ENCODE measurements at regions not wholly inside any gene's neighbourhood (a gene's known extent, or its start where the extent isn't known, plus 50 kb on each side); places are given as distances from the start of the nearest gene placed in this dataset.

DNA sequence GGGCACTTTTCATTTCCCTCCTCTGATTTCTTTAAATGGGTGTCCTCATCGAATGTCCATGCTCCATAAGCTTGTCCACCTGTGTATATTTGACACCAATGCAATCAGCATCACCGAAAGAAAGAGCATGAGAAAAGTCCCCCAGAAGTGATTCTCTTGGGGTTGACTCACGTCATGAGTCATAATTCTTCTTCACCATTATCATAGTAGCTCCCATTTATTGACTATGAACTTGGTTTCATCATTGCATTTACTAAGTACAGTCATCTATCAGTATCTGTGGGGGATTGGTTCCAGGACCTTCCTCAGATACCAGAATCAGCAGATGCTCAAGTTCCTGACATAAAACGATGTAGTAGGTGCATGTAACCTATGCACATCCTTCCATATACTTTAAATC lies 372.5 kb upstream of the CFAP20DC start:
- peaks cover 5% of the 10 kb centered on the region for H3K27me3 Mint-ChIP-seq (ENCODE audit: low read depth)
- H3K36me3 Mint-ChIP-seq (ENCODE audit: low read depth) = no peaks in the 10 kb centered on the region
- TF ChIP-seq, protein P1, sequence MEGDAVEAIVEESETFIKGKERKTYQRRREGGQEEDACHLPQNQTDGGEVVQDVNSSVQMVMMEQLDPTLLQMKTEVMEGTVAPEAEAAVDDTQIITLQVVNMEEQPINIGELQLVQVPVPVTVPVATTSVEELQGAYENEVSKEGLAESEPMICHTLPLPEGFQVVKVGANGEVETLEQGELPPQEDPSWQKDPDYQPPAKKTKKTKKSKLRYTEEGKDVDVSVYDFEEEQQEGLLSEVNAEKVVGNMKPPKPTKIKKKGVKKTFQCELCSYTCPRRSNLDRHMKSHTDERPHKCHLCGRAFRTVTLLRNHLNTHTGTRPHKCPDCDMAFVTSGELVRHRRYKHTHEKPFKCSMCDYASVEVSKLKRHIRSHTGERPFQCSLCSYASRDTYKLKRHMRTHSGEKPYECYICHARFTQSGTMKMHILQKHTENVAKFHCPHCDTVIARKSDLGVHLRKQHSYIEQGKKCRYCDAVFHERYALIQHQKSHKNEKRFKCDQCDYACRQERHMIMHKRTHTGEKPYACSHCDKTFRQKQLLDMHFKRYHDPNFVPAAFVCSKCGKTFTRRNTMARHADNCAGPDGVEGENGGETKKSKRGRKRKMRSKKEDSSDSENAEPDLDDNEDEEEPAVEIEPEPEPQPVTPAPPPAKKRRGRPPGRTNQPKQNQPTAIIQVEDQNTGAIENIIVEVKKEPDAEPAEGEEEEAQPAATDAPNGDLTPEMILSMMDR (IDR thresholded peaks at IDR 0.05; ENCODE audit: unreplicated experiment in 3 of 3) = no peak
- H3K4me3 Mint-ChIP-seq = no peak overlapping the region
- no peak overlapping the region for H3K27ac Mint-ChIP-seq
- H3K9me3 Mint-ChIP-seq = no peaks in the 10 kb centered on the region
- peaks cover 13% of the 10 kb centered on the region for H3K4me1 Mint-ChIP-seq

DNA sequence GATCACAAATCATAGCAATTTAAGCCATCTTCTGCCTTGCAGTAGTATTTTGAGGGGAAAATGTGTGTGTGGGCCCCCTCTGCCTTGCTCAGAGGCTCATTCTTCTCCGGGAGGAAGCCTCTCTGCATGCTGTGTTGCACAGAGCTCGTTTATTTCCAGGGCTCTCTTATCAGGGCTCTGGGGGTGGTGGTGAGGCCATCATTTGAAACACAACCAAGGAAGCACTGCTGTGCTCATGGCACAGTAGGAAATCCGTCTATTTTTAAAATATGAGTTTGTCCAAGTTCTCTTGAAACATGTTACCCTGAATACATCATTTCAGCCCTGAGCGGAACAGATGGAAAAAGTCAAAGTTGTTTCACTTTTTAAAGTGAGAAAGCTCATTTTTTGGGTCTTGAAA lies 369.0 kb upstream of the CFAP20DC start:
- Mint-ChIP-seq H3K27ac (peak overlapping the region in 2 of 3 experiments; percentile 29 to 49), H3K4me1 (peaks cover 5% of the 10 kb centered on the region), H3K4me3 (no peak overlapping the region), H3K36me3 (ENCODE audit: low read depth) (no peaks in the 10 kb centered on the region), H3K27me3 (ENCODE audit: low read depth) (no peaks in the 10 kb centered on the region), H3K9me3 (no peaks in the 10 kb centered on the region)
- TF ChIP-seq, protein P1 (IDR thresholded peaks at IDR 0.05; ENCODE audit: unreplicated experiment in 3 of 3) = no peak

DNA sequence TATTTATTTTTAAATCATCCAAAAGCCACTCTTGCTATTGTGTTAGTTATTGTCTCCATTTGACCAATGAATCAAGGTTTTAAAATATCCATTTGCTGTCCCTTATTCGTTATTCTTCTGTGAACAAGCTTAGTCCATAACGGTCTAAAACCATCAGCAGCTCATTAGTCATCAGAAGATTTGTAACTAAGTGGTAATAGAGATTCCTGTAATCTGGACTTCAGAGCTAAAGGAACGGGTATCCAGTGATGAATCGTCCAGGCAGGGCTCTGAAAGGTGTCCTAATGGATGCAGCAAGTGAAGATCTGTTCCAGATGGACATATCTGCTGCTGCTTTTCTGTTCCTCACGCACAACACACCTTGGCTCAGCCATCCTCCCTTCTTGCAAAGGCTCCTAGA lies 362.7 kb upstream of the CFAP20DC start:
- no peaks in the 10 kb centered on the region for H3K9me3 Mint-ChIP-seq
- H3K27me3 Mint-ChIP-seq (ENCODE audit: low read depth) = no peaks in the 10 kb centered on the region
- no peaks in the 10 kb centered on the region for H3K36me3 Mint-ChIP-seq (ENCODE audit: low read depth)
- H3K4me3 Mint-ChIP-seq = no peak overlapping the region
- TF ChIP-seq, protein P1 (IDR thresholded peaks at IDR 0.05; ENCODE audit: unreplicated experiment in 3 of 3) = no peak
- no peak overlapping the region for H3K27ac Mint-ChIP-seq
- H3K4me1 Mint-ChIP-seq = peaks cover 10% of the 10 kb centered on the region

DNA sequence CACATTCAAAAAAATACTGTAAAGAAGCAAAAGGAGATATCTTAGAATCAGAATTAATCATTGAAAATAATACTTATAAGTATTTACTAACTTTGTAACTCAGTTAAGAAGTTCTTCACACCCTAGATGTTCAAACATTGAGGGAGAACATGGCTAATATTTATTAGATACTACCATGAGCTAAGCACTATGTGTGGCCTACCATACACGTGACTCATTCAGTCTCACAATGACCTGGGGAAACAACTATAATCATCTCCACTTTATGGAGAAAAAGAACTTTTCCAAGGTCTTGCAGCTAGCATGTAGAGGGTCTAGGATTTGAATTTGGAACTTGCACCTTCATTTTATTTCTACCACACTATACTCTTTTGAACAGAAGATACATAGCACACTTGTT lies 361.9 kb upstream of the CFAP20DC start:
- Mint-ChIP-seq H3K9me3 (no peaks in the 10 kb centered on the region), H3K27ac (no peak overlapping the region), H3K36me3 (ENCODE audit: low read depth) (no peaks in the 10 kb centered on the region), H3K27me3 (ENCODE audit: low read depth) (no peaks in the 10 kb centered on the region), H3K4me1 (peaks cover 18% of the 10 kb centered on the region), H3K4me3 (no peak overlapping the region)
- TF ChIP-seq, protein P1 (IDR thresholded peaks at IDR 0.05; ENCODE audit: unreplicated experiment in 3 of 3) = no peak

DNA sequence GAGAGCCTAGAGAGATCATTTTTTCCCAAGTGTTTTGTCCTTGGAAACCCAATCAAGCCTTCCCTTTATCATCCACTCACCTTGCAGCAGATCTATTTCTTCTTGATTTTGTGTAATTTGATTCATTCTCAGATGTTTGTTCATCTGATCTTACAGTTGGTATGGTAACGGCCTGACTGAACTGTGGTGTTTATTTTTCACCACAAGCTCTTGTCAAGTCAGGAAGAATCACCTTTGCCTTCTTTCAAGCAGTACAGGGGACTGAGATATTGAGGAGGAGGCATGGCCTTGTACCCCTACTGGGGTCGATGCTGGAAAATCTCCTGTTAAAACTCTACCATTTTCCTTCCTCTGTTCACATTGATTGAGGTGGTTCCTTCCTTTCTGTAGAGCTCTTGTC lies 361.4 kb upstream of the CFAP20DC start:
- Mint-ChIP-seq H3K4me1 (peaks cover 18% of the 10 kb centered on the region), H3K27me3 (ENCODE audit: low read depth) (no peaks in the 10 kb centered on the region), H3K27ac (no peak overlapping the region), H3K36me3 (ENCODE audit: low read depth) (no peaks in the 10 kb centered on the region), H3K9me3 (no peaks in the 10 kb centered on the region), H3K4me3 (no peak overlapping the region)
- TF ChIP-seq, protein P1 (IDR thresholded peaks at IDR 0.05; ENCODE audit: unreplicated experiment in 3 of 3) = no peak

DNA sequence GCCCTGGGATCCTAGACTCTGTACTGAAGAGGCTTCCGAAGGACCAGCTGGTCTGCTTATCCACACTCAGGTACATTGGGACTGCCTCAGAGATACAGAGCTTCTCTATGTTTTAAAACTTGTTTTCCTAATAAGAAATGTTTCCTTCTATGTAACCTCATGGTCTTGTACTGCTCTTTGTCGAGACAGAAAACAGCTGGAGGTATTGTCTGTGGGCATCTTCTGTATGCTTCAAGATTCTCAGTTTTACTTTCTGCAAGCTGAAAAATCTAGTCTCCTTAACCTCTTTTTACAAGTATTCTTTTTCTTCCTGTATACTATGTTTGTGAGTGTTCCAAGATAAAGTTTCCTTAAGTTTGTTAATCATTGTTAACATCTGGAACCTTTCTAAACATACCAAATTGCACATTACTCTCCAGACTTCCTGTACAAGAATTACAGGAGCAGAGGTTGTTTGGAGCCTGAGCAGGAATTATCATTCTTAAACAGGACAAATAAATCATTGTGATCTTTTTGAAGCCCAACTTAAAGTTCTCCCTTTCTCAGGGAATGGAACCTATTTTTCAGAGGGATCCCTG lies 358.3 kb upstream of the CFAP20DC start:
- Mint-ChIP-seq H3K4me1 (peaks cover 18% of the 10 kb centered on the region), H3K27me3 (ENCODE audit: low read depth) (no peaks in the 10 kb centered on the region), H3K4me3 (no peak overlapping the region), H3K27ac (peak overlapping the region; percentile 41 to 92 (median 88)), H3K36me3 (ENCODE audit: low read depth) (no peaks in the 10 kb centered on the region), H3K9me3 (no peaks in the 10 kb centered on the region)
- TF ChIP-seq, protein P1 (IDR thresholded peaks at IDR 0.05; ENCODE audit: unreplicated experiment in 3 of 3) = no peak

All from nephron (organoid).